HCT116 (cell line): ENCODE measurements at regions not wholly inside any gene's neighbourhood (a gene's known extent, or its start where the extent isn't known, plus 50 kb on each side); places are given as distances from the start of the nearest gene placed in this dataset.

Experiments
- ATAC-seq: fragments of 200-7000 bp; cut with Tn5 transposase; 2 replicates; pipeline ENCODE4 v1.9.1; 2020; ENCODE audit warnings: mild to moderate bottlenecking, moderate library complexity
- BruUV-seq: library from RNA; stranded (reverse); fragments of 400-500 nt; replicated peaks from 2 replicates; lab custom pipeline; 2021; lab: Mats Ljungman, UMichigan
- CTCF ChIA-PET: fragments of 300-600 bp; sonication (Branson Sonifier 250); formaldehyde crosslinking; loops from one replicate; lab custom pipeline; 2021; ENCODE audit warnings: antibody characterized with exemption; lab: Charles Lee
- POLR2A ChIA-PET: fragments of 300-600, 350-600 bp; sonication (Branson Sonifier 250); formaldehyde crosslinking; loops from one replicate; lab custom pipeline; 2021; ENCODE audit warnings: antibody characterized with exemption; lab: Charles Lee
- RAD21 ChIA-PET, 2 experiments: fragments of 300-600 bp; sonication (Branson Sonifier 250); formaldehyde crosslinking; loops; one replicate each; lab custom pipeline; 2023; ENCODE audit warnings: low total read pairs in 2 of 2; ENCODE audit not compliant: uncharacterized antibody in 2 of 2, unreplicated experiment in 2 of 2, low non-redundant PET in 1 of 2; lab: Charles Lee
- DNase-seq: peaks from one replicate; pipeline ENCODE4 v3.0.0-alpha.2; 2010; ENCODE audit warnings: low read depth, low spot score
- H2AFZ ChIP-seq: fragments of 200-600 bp; shearing (Covaris generic), sonication (generic); 2 replicates; pipeline ENCODE4 v1.6.1; 2017; ENCODE audit warnings: low read depth, mixed run types, mixed read lengths, antibody characterized with exemption, low read length; ENCODE audit not compliant: poor library complexity, severe bottlenecking
- H3K27ac ChIP-seq: 2 replicates; pipeline ENCODE4 v1.5.1; 2012; ENCODE audit warnings: low read depth, low read length
- H3K27me3 ChIP-seq: fragments of 200-600 bp; sonication (generic); 2 replicates; pipeline ENCODE4 v1.6.1; 2016; ENCODE audit warnings: mixed run types, low read length, mixed read lengths; ENCODE audit not compliant: insufficient read depth
- H3K36me3 ChIP-seq, 2 experiments: fragments of 200-500 bp in 1 of 2; fragments of 200-600 bp in 1 of 2; sonication (Bioruptor generic) in 1 of 2; sonication (generic) in 1 of 2; 2 replicates each; pipeline versions ENCODE4 v1.5.1 to v1.6.1; 2014 to 2016; ENCODE audit warnings: low read length in 2 of 2, inconsistent platforms in 1 of 2, mixed read lengths in 1 of 2, mixed run types in 1 of 2; ENCODE audit not compliant: insufficient read depth in 2 of 2, control insufficient read depth in 1 of 2
- H3K4me1 ChIP-seq, 2 experiments: fragments of 200-600 bp in 1 of 2; sonication (generic) in 1 of 2; 2 replicates each; pipeline versions ENCODE4 v1.5.1 to v1.6.1; 2012 to 2017; ENCODE audit warnings: low read length in 2 of 2, inconsistent platforms in 1 of 2, mild to moderate bottlenecking in 1 of 2, mixed read lengths in 1 of 2, mixed run types in 1 of 2, moderate library complexity in 1 of 2; ENCODE audit not compliant: insufficient read depth in 2 of 2, control insufficient read depth in 1 of 2
- H3K4me2 ChIP-seq: fragments of 200-600 bp; sonication (generic); 2 replicates; pipeline ENCODE4 v1.6.1; 2017; ENCODE audit warnings: mixed run types, low read length, mixed read lengths
- H3K4me3 ChIP-seq, 2 experiments: fragments of 200-600 bp in 1 of 2; sonication (generic) in 1 of 2; replicated peaks in 1 of 2; 2 replicates each; pipeline ENCODE4 v1.5.1; 2011 to 2016; ENCODE audit warnings: low read length in 2 of 2, control low read depth in 1 of 2, low read depth in 1 of 2, mild to moderate bottlenecking in 1 of 2, mixed read lengths in 1 of 2, mixed run types in 1 of 2
- H3K79me2 ChIP-seq: fragments of 200-600 bp; sonication (generic); 2 replicates; pipeline ENCODE4 v1.6.1; 2017; ENCODE audit warnings: mild to moderate bottlenecking, mixed run types, low read length, moderate library complexity, mixed read lengths; ENCODE audit not compliant: insufficient read depth
- H3K9ac ChIP-seq: fragments of 200-600 bp; sonication (generic); 2 replicates; pipeline ENCODE4 v1.6.1; 2016; ENCODE audit warnings: low read length, mixed read lengths
- H3K9me2 ChIP-seq: fragments of 200-600 bp; sonication (generic), shearing (Covaris generic); 2 replicates; pipeline ENCODE4 v1.6.1; 2017; ENCODE audit warnings: mixed run types, mild to moderate bottlenecking, moderate library complexity; ENCODE audit not compliant: insufficient read depth
- H3K9me3 ChIP-seq, 2 experiments: fragments of 200-500 bp in 1 of 2; fragments of 200-600 bp in 1 of 2; sonication (Bioruptor generic) in 1 of 2; sonication (generic) in 1 of 2; 2 replicates each; pipeline ENCODE4 v1.6.1; 2014 to 2017; ENCODE audit warnings: low read length in 2 of 2, mixed read lengths in 2 of 2, inconsistent platforms in 1 of 2, low read depth in 1 of 2, mild to moderate bottlenecking in 1 of 2, mixed run types in 1 of 2, moderate library complexity in 1 of 2; ENCODE audit not compliant: control insufficient read depth in 1 of 2, insufficient read depth in 1 of 2
- H4K20me1 ChIP-seq: fragments of 200-600 bp; sonication (generic), shearing (Covaris generic); 2 replicates; pipeline ENCODE4 v1.6.1; 2017; ENCODE audit warnings: mixed run types, mild to moderate bottlenecking, moderate library complexity; ENCODE audit not compliant: insufficient read depth
- ATF3 ChIP-seq: IDR thresholded peaks from 2 replicates; pipeline ENCODE4 v1.6.1; 2012
- CEBPB ChIP-seq: IDR thresholded peaks from 2 replicates; pipeline ENCODE4 v1.6.1; 2012; ENCODE audit warnings: low read depth
- ELF1 ChIP-seq: IDR thresholded peaks from 2 replicates; pipeline ENCODE4 v1.6.1; 2012; ENCODE audit warnings: low read depth, borderline replicate concordance
- FOSL1 ChIP-seq: IDR thresholded peaks from 2 replicates; pipeline ENCODE4 v1.6.1; 2012; ENCODE audit warnings: low read depth
- RAD21 ChIP-seq: IDR thresholded peaks from 2 replicates; pipeline ENCODE4 v1.6.1; 2012; ENCODE audit warnings: low read depth, mild to moderate bottlenecking
- REST ChIP-seq: IDR thresholded peaks from 2 replicates; pipeline ENCODE4 v1.6.1; 2012; ENCODE audit warnings: low read depth
- TCF7L2 ChIP-seq: IDR thresholded peaks from 2 replicates; pipeline ENCODE4 v1.7.0; 2011; ENCODE audit warnings: borderline replicate concordance, inconsistent platforms; ENCODE audit not compliant: insufficient read depth, insufficient read length; ENCODE audit errors: extremely low read depth
- ZFX ChIP-seq: fragments of 450-650 bp; IDR thresholded peaks from 2 replicates; pipeline ENCODE4 v1.6.1; 2017
- ZNF274 ChIP-seq: fragments of 200-500 bp; sonication (Bioruptor generic); IDR thresholded peaks from 2 replicates; pipeline ENCODE4 v1.6.1; 2014; ENCODE audit warnings: mild to moderate bottlenecking, low read depth, low read length, inconsistent platforms
- intact Hi-C: fragments of 100-400 bp; cut with micrococcal nuclease; formaldehyde crosslinking; loops from 2 replicates; pipeline ENCODE4 v1.10.0; 2022

- Histone ChIP-seq H4K20me1 (no peaks in the 10 kb centered on the region), H3K36me3 (no peaks in the 10 kb centered on the region), H3K4me2 (no peak overlapping the region), H2AFZ (no peak overlapping the region), H3K27me3 (no peaks in the 10 kb centered on the region), H3K9me3 (no peaks in the 10 kb centered on the region), H3K9ac (no peak overlapping the region), H3K79me2 (no peaks in the 10 kb centered on the region), H3K27ac (no peak overlapping the region), H3K4me1 (no peaks in the 10 kb centered on the region), H3K9me2 (no peaks in the 10 kb centered on the region), H3K4me3 (no peak overlapping the region)
- intact Hi-C loops, result no loop called here
- RAD21 ChIA-PET, result no interaction called here
- no peak for ATAC-seq
- BruUV-seq, result no TSS peak
- TF ChIP-seq ATF3 (no peak), ELF1 (no peak), ZNF274 (no peak), CEBPB (no peak), REST (no peak), FOSL1 (no peak), RAD21 (no peak), TCF7L2 (no peak), ZFX (no peak)
- DNase-seq, result no peak
- POLR2A ChIA-PET, result no interaction called here
- CTCF ChIA-PET, result interaction anchor here (1.0 to 1.8 kb wide), 2 partner anchors 10 to 510 kb away, joined by 3 to 4 read pairs; no protein-coding TSS in a partner anchor
Observed at GRCh38 chr1:55885619-55886018, 670.5 kb upstream of the USP24 start.
